Activated CD8-positive, alpha-beta T cell treated with anti-CD3 and anti-CD28 coated beads for 36 hours (primary cell): ENCODE measurements at regions not wholly inside any gene's neighbourhood (a gene's known extent, or its start where the extent isn't known, plus 50 kb on each side); places are given as distances from the start of the nearest gene placed in this dataset.

ENCODE experiments used
- ATAC-seq: fragments of 200-7000 bp; cut with Tn5 transposase; one replicate; pipeline ENCODE4 v1.10.0; 2021; ENCODE audit warnings: mild to moderate bottlenecking, moderate library complexity
- CTCF ChIA-PET: fragments of 350-600 bp; sonication (Branson Sonifier 250); formaldehyde crosslinking; loops from one replicate; lab custom pipeline; 2021; ENCODE audit warnings: antibody characterized with exemption; lab: Charles Lee
- POLR2A ChIA-PET: fragments of 350-600 bp; sonication (Branson Sonifier 250); formaldehyde crosslinking; loops from one replicate; lab custom pipeline; 2021; ENCODE audit warnings: antibody characterized with exemption; lab: Charles Lee
- DNase-seq: peaks from one replicate; pipeline ENCODE4 v3.0.0-alpha.2; 2020
- H3K27ac Mint-ChIP-seq: one replicate; pipeline ENCODE4 v1.8.0; 2021; ENCODE audit warnings: mild to moderate bottlenecking, mixed read lengths
- H3K27me3 Mint-ChIP-seq: one replicate; pipeline ENCODE4 v1.8.0; 2021; ENCODE audit warnings: mixed read lengths
- H3K36me3 Mint-ChIP-seq: one replicate; pipeline ENCODE4 v1.8.0; 2021; ENCODE audit warnings: low read depth, mixed read lengths
- H3K4me1 Mint-ChIP-seq: one replicate; pipeline ENCODE4 v1.8.0; 2021; ENCODE audit warnings: low read depth, mixed read lengths
- H3K4me3 Mint-ChIP-seq: one replicate; pipeline ENCODE4 v1.8.0; 2021; ENCODE audit warnings: mild to moderate bottlenecking, moderate library complexity, mixed read lengths
- H3K9me3 Mint-ChIP-seq: one replicate; pipeline ENCODE4 v1.8.0; 2021; ENCODE audit warnings: mixed read lengths
- CTCF ChIP-seq: fragments of 200-600 bp; IDR thresholded peaks from one replicate; pipeline ENCODE4 v1.8.0; 2022; ENCODE audit warnings: antibody characterized with exemption, mild to moderate bottlenecking
- intact Hi-C: fragments of 100-400 bp; cut with micrococcal nuclease; formaldehyde crosslinking; loops from one replicate; pipeline ENCODE4 v1.10.0; 2022

- intact Hi-C loops: no loop called here
- CTCF ChIA-PET: no interaction called here
- no peaks in the 10 kb centered on the region for H3K9me3 Mint-ChIP-seq
- no peaks in the 10 kb centered on the region for H3K4me1 Mint-ChIP-seq
- no peak overlapping the region for H3K4me3 Mint-ChIP-seq
- no peaks in the 10 kb centered on the region for H3K27me3 Mint-ChIP-seq
- DNase-seq (no peak), ATAC-seq (no peak)
- no peaks in the 10 kb centered on the region for H3K36me3 Mint-ChIP-seq
- no peak overlapping the region for H3K27ac Mint-ChIP-seq
- POLR2A ChIA-PET: no interaction called here
- no peak for TF ChIP-seq CTCF
These were observed 297.2 kb downstream of the NDUFA10 start for GRCh38 chr2:239727776-239728600.

- Mint-ChIP-seq H3K27ac (no peak overlapping the region), H3K36me3 (no peaks in the 10 kb centered on the region), H3K4me1 (no peaks in the 10 kb centered on the region), H3K27me3 (no peaks in the 10 kb centered on the region), H3K9me3 (no peaks in the 10 kb centered on the region), H3K4me3 (no peak overlapping the region)
- ChIA-PET CTCF (no interaction called here), POLR2A (no interaction called here)
- intact Hi-C loops: no loop called here
- ATAC-seq (no peak), DNase-seq (no peak)
- no peak for TF ChIP-seq CTCF
These were observed 297.9 kb downstream of the NDUFA10 start for GRCh38 chr2:239727182-239727775.

DNA sequence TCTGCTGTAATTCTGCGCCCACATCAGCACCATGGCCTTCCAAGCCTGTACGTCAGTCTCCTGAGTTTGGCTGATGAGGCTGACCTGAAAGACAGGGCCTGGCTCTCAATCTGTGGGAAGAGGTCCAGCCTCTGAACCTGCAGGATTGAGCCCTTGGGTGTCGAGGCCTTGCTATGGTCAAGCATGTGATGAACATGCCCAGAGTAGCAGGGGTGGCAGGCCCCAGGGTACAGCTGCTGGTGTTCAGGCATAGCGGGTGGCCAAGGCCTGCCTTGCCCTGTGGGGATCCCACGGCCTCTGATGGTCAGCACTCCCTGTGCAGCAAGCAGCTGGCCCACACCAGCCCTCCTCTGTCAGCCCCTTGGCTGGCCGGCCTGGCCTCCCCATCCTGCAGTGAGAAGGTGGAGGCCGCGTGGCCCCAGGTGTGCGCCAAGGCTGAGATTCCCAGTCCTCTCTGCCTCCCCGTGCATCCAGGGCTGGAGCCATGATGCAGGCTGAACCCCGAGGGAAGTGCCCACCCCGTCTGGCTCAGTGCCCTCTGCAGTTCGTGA lies 298.4 kb downstream of the NDUFA10 start:
- ATAC-seq (no peak), DNase-seq (no peak)
- Mint-ChIP-seq H3K36me3 (no peaks in the 10 kb centered on the region), H3K27ac (no peak overlapping the region), H3K27me3 (no peaks in the 10 kb centered on the region), H3K9me3 (no peaks in the 10 kb centered on the region), H3K4me3 (no peak overlapping the region), H3K4me1 (no peaks in the 10 kb centered on the region)
- intact Hi-C loops: no loop called here
- POLR2A ChIA-PET: no interaction called here
- CTCF ChIA-PET: no interaction called here
- TF ChIP-seq CTCF: no peak

- ATAC-seq (no peak), DNase-seq (no peak)
- Mint-ChIP-seq H3K9me3 (no peaks in the 10 kb centered on the region), H3K4me1 (no peaks in the 10 kb centered on the region), H3K4me3 (no peak overlapping the region), H3K36me3 (no peaks in the 10 kb centered on the region), H3K27ac (no peak overlapping the region), H3K27me3 (no peaks in the 10 kb centered on the region)
- POLR2A ChIA-PET: no interaction called here
- CTCF ChIA-PET: no interaction called here
- intact Hi-C loops: no loop called here
- no peak for TF ChIP-seq CTCF
These were observed 299.0 kb downstream of the NDUFA10 start for GRCh38 chr2:239726091-239726591.

DNA sequence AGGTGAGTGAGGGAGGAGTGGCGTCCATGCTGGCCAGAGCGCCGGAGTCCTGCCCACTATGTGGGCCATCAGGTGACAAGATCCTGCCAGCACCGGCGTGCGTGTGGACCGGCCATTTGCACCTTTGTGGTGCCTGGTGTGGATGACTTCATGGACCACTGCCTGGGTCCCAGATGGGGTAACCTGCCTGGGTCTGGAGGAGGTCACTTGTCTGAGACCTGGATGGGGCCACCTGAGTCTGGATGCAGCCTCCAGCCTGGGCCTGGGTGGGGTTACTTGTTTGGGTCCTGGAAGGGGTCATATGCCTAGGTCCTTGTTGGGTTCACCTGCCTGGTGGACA lies 299.6 kb downstream of the NDUFA10 start:
- no peak for DNase-seq
- CTCF ChIA-PET: no interaction called here

More for the DNA sequence above, 299.6 kb downstream of the NDUFA10 start:
- Mint-ChIP-seq H3K9me3 (no peaks in the 10 kb centered on the region), H3K27me3 (no peaks in the 10 kb centered on the region), H3K4me1 (no peaks in the 10 kb centered on the region), H3K27ac (no peak overlapping the region), H3K4me3 (no peak overlapping the region), H3K36me3 (no peaks in the 10 kb centered on the region)
- POLR2A ChIA-PET: no interaction called here
- ATAC-seq: no peak
- intact Hi-C loops: no loop called here
- TF ChIP-seq CTCF: no peak
